ENCODE measurements at regions not wholly inside any gene's neighbourhood (a gene's known extent, or its start where the extent isn't known, plus 50 kb on each side); places are given as distances from the start of the nearest gene placed in this dataset.
A peak's percentile ranks its signal among the peaks of the same experiment; 100 is the strongest.
"Not testable (repeated sequence)": the region's sequence is repeated elsewhere in the genome, so short reads cannot be mapped to it uniquely, and the experiment has no call there.

DNA sequence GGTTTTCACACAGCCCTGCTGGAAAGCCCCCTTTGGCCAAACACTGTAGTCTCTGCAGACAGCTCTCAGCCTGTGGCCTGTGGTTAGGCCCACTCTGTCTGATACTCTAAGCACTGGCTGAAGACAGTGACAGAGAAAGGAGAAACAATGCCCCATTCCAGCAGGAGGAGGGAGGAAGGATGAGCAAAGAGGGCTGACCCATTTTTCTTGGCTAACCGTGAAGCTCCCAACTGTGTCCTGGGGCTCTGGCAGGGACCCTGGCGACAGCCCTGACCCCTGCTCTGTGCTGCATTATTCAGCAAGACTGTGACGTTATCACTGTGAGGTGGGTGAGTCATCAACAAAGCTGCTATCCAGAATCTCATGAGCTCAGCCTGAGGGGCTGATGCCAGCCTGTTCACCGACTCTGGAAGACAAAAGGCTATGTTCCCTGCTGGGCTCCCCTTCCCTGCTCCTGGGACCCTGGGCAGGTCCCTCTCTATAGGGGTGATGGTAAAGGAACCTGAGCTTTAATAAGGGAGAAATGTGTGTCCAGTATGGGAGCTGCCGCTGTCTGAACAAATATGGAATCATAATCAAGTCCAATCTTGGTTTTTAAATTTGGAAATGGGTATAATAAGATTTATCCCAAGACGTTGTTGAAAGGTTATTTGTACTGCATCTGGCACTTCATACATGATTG lies 107.0 kb downstream of the RHOU start:
- H3K27ac ChIP-seq: peak overlapping the region; percentile 75
- no peaks in the 10 kb centered on the region for H4K20me1 ChIP-seq (ENCODE audit: insufficient read depth, poor library complexity, severe bottlenecking)
- TF ChIP-seq, protein P1, sequence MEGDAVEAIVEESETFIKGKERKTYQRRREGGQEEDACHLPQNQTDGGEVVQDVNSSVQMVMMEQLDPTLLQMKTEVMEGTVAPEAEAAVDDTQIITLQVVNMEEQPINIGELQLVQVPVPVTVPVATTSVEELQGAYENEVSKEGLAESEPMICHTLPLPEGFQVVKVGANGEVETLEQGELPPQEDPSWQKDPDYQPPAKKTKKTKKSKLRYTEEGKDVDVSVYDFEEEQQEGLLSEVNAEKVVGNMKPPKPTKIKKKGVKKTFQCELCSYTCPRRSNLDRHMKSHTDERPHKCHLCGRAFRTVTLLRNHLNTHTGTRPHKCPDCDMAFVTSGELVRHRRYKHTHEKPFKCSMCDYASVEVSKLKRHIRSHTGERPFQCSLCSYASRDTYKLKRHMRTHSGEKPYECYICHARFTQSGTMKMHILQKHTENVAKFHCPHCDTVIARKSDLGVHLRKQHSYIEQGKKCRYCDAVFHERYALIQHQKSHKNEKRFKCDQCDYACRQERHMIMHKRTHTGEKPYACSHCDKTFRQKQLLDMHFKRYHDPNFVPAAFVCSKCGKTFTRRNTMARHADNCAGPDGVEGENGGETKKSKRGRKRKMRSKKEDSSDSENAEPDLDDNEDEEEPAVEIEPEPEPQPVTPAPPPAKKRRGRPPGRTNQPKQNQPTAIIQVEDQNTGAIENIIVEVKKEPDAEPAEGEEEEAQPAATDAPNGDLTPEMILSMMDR (IDR thresholded peaks at IDR 0.05; ENCODE audit: poor library complexity): no peak
- no peak for TF ChIP-seq EZH2phosphoT487 (IDR thresholded peaks at IDR 0.05; ENCODE audit: low read depth, severe bottlenecking, unreplicated experiment)
- no peak for TF ChIP-seq EZH2 (IDR thresholded peaks at IDR 0.05; ENCODE audit: borderline replicate concordance)
- no peaks in the 10 kb centered on the region for H3K36me3 ChIP-seq (replicated peaks; ENCODE audit: insufficient read depth, low read depth)
- no peaks in the 10 kb centered on the region for H3K9me2 ChIP-seq (replicated peaks; ENCODE audit: insufficient read depth)
- no peak overlapping the region for H3K4me2 ChIP-seq
- peaks cover 30% of the 10 kb centered on the region for H3K4me1 ChIP-seq (ENCODE audit: insufficient read depth)
- H3K79me2 ChIP-seq: no peaks in the 10 kb centered on the region
- H3K27me3 ChIP-seq: no peaks in the 10 kb centered on the region
- H2AFZ ChIP-seq: no peak overlapping the region
- 54% methylated on average over 6 of the region's 6 CpGs for WGBS (ENCODE audit: low lambda C conversion rate, missing lambda C conversion rate)
- peak; percentile 82 for DNase-seq (ENCODE audit: low spot score)
- H3K4me3 ChIP-seq: no peak overlapping the region
- H3K9me3 ChIP-seq (ENCODE audit: low read depth): no peaks in the 10 kb centered on the region

DNA sequence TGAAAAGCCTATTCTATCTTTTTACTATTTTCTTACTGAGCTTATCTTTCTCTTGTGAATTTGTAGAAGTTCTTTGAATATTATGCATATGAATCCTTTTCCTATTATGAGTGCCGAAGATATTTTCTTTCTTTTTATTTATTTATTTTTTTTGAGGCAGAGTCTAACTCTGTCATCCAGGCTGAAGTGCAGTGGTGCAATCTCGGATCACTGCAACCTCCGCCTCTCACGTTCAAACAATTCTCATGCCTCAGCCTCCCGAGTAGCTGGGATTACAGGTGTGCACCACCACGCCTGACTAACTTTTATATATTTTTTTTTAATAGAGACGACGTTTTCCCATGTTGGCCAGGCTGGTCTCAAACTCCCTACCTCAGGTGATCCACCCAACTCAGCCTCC lies 109.8 kb downstream of the RHOU start:
- Histone ChIP-seq H3K27me3 (no peaks in the 10 kb centered on the region), H3K27ac (no peak overlapping the region), H3K4me1 (ENCODE audit: insufficient read depth) (peaks cover 28% of the 10 kb centered on the region), H3K9me3 (ENCODE audit: low read depth) (no peaks in the 10 kb centered on the region), H2AFZ (no peak overlapping the region), H3K36me3 (replicated peaks; ENCODE audit: insufficient read depth, low read depth) (no peaks in the 10 kb centered on the region), H4K20me1 (ENCODE audit: insufficient read depth, poor library complexity, severe bottlenecking) (no peaks in the 10 kb centered on the region), H3K9me2 (replicated peaks; ENCODE audit: insufficient read depth) (no peaks in the 10 kb centered on the region), H3K4me3 (no peak overlapping the region), H3K4me2 (no peak overlapping the region), H3K79me2 (no peaks in the 10 kb centered on the region)
- TF ChIP-seq EZH2 (IDR thresholded peaks at IDR 0.05; ENCODE audit: borderline replicate concordance): no peak
- no peak for TF ChIP-seq EZH2phosphoT487 (IDR thresholded peaks at IDR 0.05; ENCODE audit: low read depth, severe bottlenecking, unreplicated experiment)
- TF ChIP-seq, protein P1 (IDR thresholded peaks at IDR 0.05; ENCODE audit: poor library complexity): no peak
- WGBS (ENCODE audit: low lambda C conversion rate, missing lambda C conversion rate): over 99% methylated on average over 8 of the region's 8 CpGs
- no peak for DNase-seq (ENCODE audit: low spot score)

DNA sequence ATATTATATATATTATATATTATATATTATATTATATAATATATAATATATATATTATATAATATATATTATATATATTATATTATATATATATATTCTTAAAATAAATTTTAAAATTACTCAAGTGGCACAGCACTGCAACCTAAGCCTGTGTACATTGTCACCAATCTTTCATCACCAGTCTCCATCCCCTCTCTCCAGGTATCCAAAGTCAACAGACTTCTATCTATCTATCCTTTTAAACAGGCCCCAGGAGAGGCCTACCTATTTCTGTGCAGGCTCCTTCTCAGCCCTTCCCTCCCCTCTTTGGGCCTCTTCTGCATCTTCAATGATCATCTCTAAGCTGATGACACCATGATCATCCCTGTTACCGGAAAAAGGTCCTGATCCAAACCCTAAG lies 111.7 kb downstream of the RHOU start:
- H3K4me1 ChIP-seq (ENCODE audit: insufficient read depth): peaks cover 43% of the 10 kb centered on the region
- H4K20me1 ChIP-seq (ENCODE audit: insufficient read depth, poor library complexity, severe bottlenecking): no peaks in the 10 kb centered on the region
- no peak overlapping the region for H3K4me2 ChIP-seq
- H3K4me3 ChIP-seq: no peak overlapping the region
- DNase-seq (ENCODE audit: low spot score): no peak
- 100% methylated on average over 1 of the region's 1 CpG for WGBS (ENCODE audit: low lambda C conversion rate, missing lambda C conversion rate)
- no peak overlapping the region for H2AFZ ChIP-seq
- no peaks in the 10 kb centered on the region for H3K9me3 ChIP-seq (ENCODE audit: low read depth)
- no peak for TF ChIP-seq EZH2 (IDR thresholded peaks at IDR 0.05; ENCODE audit: borderline replicate concordance)
- no peak for TF ChIP-seq EZH2phosphoT487 (IDR thresholded peaks at IDR 0.05; ENCODE audit: low read depth, severe bottlenecking, unreplicated experiment)
- TF ChIP-seq, protein P1 (IDR thresholded peaks at IDR 0.05; ENCODE audit: poor library complexity): no peak
- no peaks in the 10 kb centered on the region for H3K79me2 ChIP-seq
- no peak overlapping the region for H3K27ac ChIP-seq
- H3K9me2 ChIP-seq (replicated peaks; ENCODE audit: insufficient read depth): no peaks in the 10 kb centered on the region
- no peaks in the 10 kb centered on the region for H3K27me3 ChIP-seq
- H3K36me3 ChIP-seq (replicated peaks; ENCODE audit: insufficient read depth, low read depth): no peaks in the 10 kb centered on the region

DNA sequence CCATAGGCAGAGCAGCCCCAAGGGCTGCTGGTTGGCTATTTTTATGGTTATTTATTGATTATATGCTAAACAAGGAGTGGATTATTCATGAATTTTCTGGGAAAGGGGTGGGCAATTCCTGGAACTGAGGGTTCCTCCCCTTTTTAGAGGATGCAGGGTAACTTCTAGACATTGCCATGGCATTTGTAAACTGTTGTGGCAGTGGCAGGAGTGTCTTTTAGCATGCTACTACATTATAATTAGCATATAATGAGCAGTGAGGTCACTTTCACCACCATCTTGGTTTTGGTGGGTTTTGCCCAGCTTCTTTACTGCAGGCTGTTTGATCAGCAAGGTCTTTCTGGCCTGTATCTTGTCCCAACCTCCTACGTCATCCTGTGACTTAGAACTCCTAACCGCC lies 112.2 kb downstream of the RHOU start:
- H3K36me3 ChIP-seq (replicated peaks; ENCODE audit: insufficient read depth, low read depth); H3K4me2 ChIP-seq; H2AFZ ChIP-seq; H3K9me2 ChIP-seq (replicated peaks; ENCODE audit: insufficient read depth); H3K9me3 ChIP-seq (ENCODE audit: low read depth); H4K20me1 ChIP-seq (ENCODE audit: insufficient read depth, poor library complexity, severe bottlenecking); DNase-seq (ENCODE audit: low spot score); H3K27me3 ChIP-seq; H3K4me3 ChIP-seq; H3K79me2 ChIP-seq: not testable (repeated sequence)
- peaks cover 39% of the 10 kb centered on the region for H3K4me1 ChIP-seq (ENCODE audit: insufficient read depth)
- 100% methylated on average over 2 of the region's 2 CpGs for WGBS (ENCODE audit: low lambda C conversion rate, missing lambda C conversion rate)
- H3K27ac ChIP-seq: peak overlapping the region; percentile 84

Data from hepatocyte (in vitro differentiated cells).